ENCODE measurements at regions not wholly inside any gene's neighbourhood (a gene's known extent, or its start where the extent isn't known, plus 50 kb on each side); places are given as distances from the start of the nearest gene placed in this dataset.

- WGBS, result 70% methylated on average over 12 of the region's 12 CpGs
- no peak overlapping the region for H3K4me3 ChIP-seq (ENCODE audit: low read depth in 1 of 3, low read length in 3 of 3)
- H3K9me3 ChIP-seq (ENCODE audit: control insufficient read depth in 4 of 4, low read length in 3 of 4), result no peaks in the 10 kb centered on the region
- no peak for TF ChIP-seq GABPA (IDR thresholded peaks at IDR 0.05 in 1 of 2, conservative IDR thresholded peaks at IDR 0.05 in 1 of 2)
- TF ChIP-seq SP1 (IDR thresholded peaks at IDR 0.05), result no peak
- no peak for TF ChIP-seq YY1 (IDR thresholded peaks at IDR 0.05)
- TF ChIP-seq JUND (IDR thresholded peaks at IDR 0.05), result no peak
- no peak for TF ChIP-seq HNF4G (IDR thresholded peaks at IDR 0.05)
- TF ChIP-seq FOXA2 (IDR thresholded peaks at IDR 0.05), result no peak
- no peak for TF ChIP-seq RXRA (IDR thresholded peaks at IDR 0.05)
- TF ChIP-seq CTCF (IDR thresholded peaks at IDR 0.05; ENCODE audit: low read depth, low read length, missing input control), result no peak
- TF ChIP-seq FOXA1 (IDR thresholded peaks at IDR 0.05), result no peak
- TF ChIP-seq ATF3 (IDR thresholded peaks at IDR 0.05), result no peak
- TF ChIP-seq MAX (IDR thresholded peaks at IDR 0.05), result no peak
- no peak for TF ChIP-seq EGR1 (IDR thresholded peaks at IDR 0.05; ENCODE audit: low read depth in 2 of 2)
- no peak for TF ChIP-seq RAD21 (IDR thresholded peaks at IDR 0.05)
- TF ChIP-seq REST (IDR thresholded peaks at IDR 0.05), result no peak
- no peak for TF ChIP-seq ZBTB33 (IDR thresholded peaks at IDR 0.05)
- TF ChIP-seq HNF4A (conservative IDR thresholded peaks at IDR 0.05), result no peak
- no peak for TF ChIP-seq TAF1 (conservative IDR thresholded peaks at IDR 0.05)
- H3K36me3 ChIP-seq (ENCODE audit: control insufficient read depth in 4 of 4, insufficient read depth in 3 of 4, low read depth in 1 of 4, low read length in 3 of 4), result no peaks in the 10 kb centered on the region
- no peak for DNase-seq (ENCODE audit: low spot score)
- H3K4me1 ChIP-seq (ENCODE audit: control insufficient read depth in 4 of 4, insufficient read depth in 4 of 4, low read length in 3 of 4), result no peaks in the 10 kb centered on the region
- H3K27me3 ChIP-seq (ENCODE audit: control insufficient read depth in 4 of 4, insufficient read depth in 4 of 4, low read length in 3 of 4), result peaks cover 0 to under 1% (median 0%) of the 10 kb centered on the region in 4 donors
- no peak overlapping the region for H3K9ac ChIP-seq (ENCODE audit: low read depth in 1 of 2, low read length in 2 of 2)
- H3K27ac ChIP-seq (ENCODE audit: low read depth in 1 of 2, low read length in 2 of 2), result no peak overlapping the region
Observed at GRCh38 chr10:10520491-10521385, 496.9 kb upstream of the CELF2 start.
